H9 (cell line): ENCODE measurements at regions not wholly inside any gene's neighbourhood (a gene's known extent, or its start where the extent isn't known, plus 50 kb on each side); places are given as distances from the start of the nearest gene placed in this dataset.
"Not testable (repeated sequence)": the region's sequence is repeated elsewhere in the genome, so short reads cannot be mapped to it uniquely, and the experiment has no call there.

Experiments
- DNase-seq: peaks from one replicate; pipeline ENCODE4 v3.0.0-alpha.2; 2017
- H2AFZ ChIP-seq: one replicate; pipeline ENCODE4 v1.6.1; 2013; ENCODE audit warnings: mild to moderate bottlenecking, low read length, control low read depth, moderate library complexity
- H2AK5ac ChIP-seq: 2 replicates; pipeline ENCODE4 v1.6.1; 2013; ENCODE audit warnings: low read length, control low read depth, mixed read lengths; ENCODE audit not compliant: insufficient read length
- H2BK120ac ChIP-seq: one replicate; pipeline ENCODE4 v1.6.1; 2013; ENCODE audit warnings: low read depth, mild to moderate bottlenecking, low read length, control low read depth, inconsistent platforms; ENCODE audit not compliant: poor library complexity, severe bottlenecking
- H2BK12ac ChIP-seq: 2 replicates; pipeline ENCODE4 v1.6.1; 2013; ENCODE audit warnings: low read length, control low read depth, mixed read lengths, low read depth; ENCODE audit not compliant: insufficient read length
- H2BK15ac ChIP-seq: 2 replicates; pipeline ENCODE4 v1.6.1; 2013; ENCODE audit warnings: low read depth, low read length, control low read depth
- H2BK20ac ChIP-seq: one replicate; pipeline ENCODE4 v1.6.1; 2013; ENCODE audit warnings: low read depth, mild to moderate bottlenecking, low read length, control low read depth, inconsistent platforms; ENCODE audit not compliant: poor library complexity, severe bottlenecking
- H2BK5ac ChIP-seq: 2 replicates; pipeline ENCODE4 v1.6.1; 2013; ENCODE audit warnings: low read length, control low read depth, mixed read lengths; ENCODE audit not compliant: insufficient read length
- H3K14ac ChIP-seq: 2 replicates; pipeline ENCODE4 v1.6.1; 2013; ENCODE audit warnings: low read length, control low read depth; ENCODE audit not compliant: insufficient read depth
- H3K18ac ChIP-seq: 2 replicates; pipeline ENCODE4 v1.6.1; 2013; ENCODE audit warnings: low read depth, mild to moderate bottlenecking, mixed read lengths, low read length, control low read depth; ENCODE audit not compliant: insufficient read length
- H3K23ac ChIP-seq: 2 replicates; pipeline ENCODE4 v1.6.1; 2013; ENCODE audit warnings: low read length, control low read depth, mixed read lengths, low read depth; ENCODE audit not compliant: insufficient read length
- H3K23me2 ChIP-seq: 2 replicates; pipeline ENCODE4 v1.6.1; 2013; ENCODE audit warnings: low read depth, mild to moderate bottlenecking, mixed read lengths, low read length, control low read depth; ENCODE audit not compliant: insufficient read length, poor library complexity, severe bottlenecking
- H3K27ac ChIP-seq: 2 replicates; pipeline ENCODE4 v1.5.1; 2013; ENCODE audit warnings: low read length, control low read depth, mixed read lengths, low read depth; ENCODE audit not compliant: insufficient read length
- H3K27me3 ChIP-seq: 2 replicates; pipeline ENCODE4 v1.6.1; 2013; ENCODE audit warnings: low read length, control low read depth, inconsistent platforms; ENCODE audit not compliant: insufficient read depth
- H3K4ac ChIP-seq: 2 replicates; pipeline ENCODE4 v1.6.1; 2013; ENCODE audit warnings: low read depth, mild to moderate bottlenecking, control low read depth, inconsistent platforms, low read length, moderate library complexity
- H3K4me1 ChIP-seq: 2 replicates; pipeline ENCODE4 v1.6.1; 2013; ENCODE audit warnings: low read length, control low read depth, inconsistent platforms; ENCODE audit not compliant: insufficient read depth
- H3K4me2 ChIP-seq: 2 replicates; pipeline ENCODE4 v1.6.1; 2013; ENCODE audit warnings: low read length, control low read depth, mixed read lengths; ENCODE audit not compliant: insufficient read length, insufficient read depth
- H3K56ac ChIP-seq: 2 replicates; pipeline ENCODE4 v1.6.1; 2013; ENCODE audit warnings: low read depth, mild to moderate bottlenecking, mixed read lengths, low read length, control low read depth; ENCODE audit not compliant: insufficient read length
- H3K79me1 ChIP-seq: 2 replicates; pipeline ENCODE4 v1.6.1; 2013; ENCODE audit warnings: low read depth, mild to moderate bottlenecking, moderate library complexity, low read length, control low read depth, inconsistent platforms; ENCODE audit not compliant: insufficient read depth, poor library complexity, severe bottlenecking
- H3K79me2 ChIP-seq: 2 replicates; pipeline ENCODE4 v1.6.1; 2013; ENCODE audit warnings: low read length, control low read depth, inconsistent platforms; ENCODE audit not compliant: insufficient read depth
- H3K9ac ChIP-seq: 2 replicates; pipeline ENCODE4 v1.6.1; 2013; ENCODE audit warnings: low read length, control low read depth, mixed read lengths; ENCODE audit not compliant: insufficient read length; ENCODE audit errors: extremely low read depth
- H3K9me3 ChIP-seq: one replicate; pipeline ENCODE4 v1.6.1; 2013; ENCODE audit warnings: low read depth, low read length, inconsistent platforms; ENCODE audit not compliant: control insufficient read depth
- H3T11ph ChIP-seq: one replicate; pipeline ENCODE4 v1.6.1; 2013; ENCODE audit warnings: mild to moderate bottlenecking, low read length, control low read depth, inconsistent platforms
- H4K20me1 ChIP-seq: one replicate; pipeline ENCODE4 v1.6.1; 2013; ENCODE audit not compliant: control insufficient read depth, insufficient read length, insufficient read depth
- H4K5ac ChIP-seq: 2 replicates; pipeline ENCODE4 v1.6.1; 2013; ENCODE audit warnings: low read depth, mild to moderate bottlenecking, mixed read lengths, low read length, control low read depth; ENCODE audit not compliant: insufficient read length
- H4K8ac ChIP-seq: replicated peaks from 2 replicates; pipeline ENCODE4 v1.6.1; 2013; ENCODE audit warnings: low read length, control low read depth, mixed read lengths, low read depth; ENCODE audit not compliant: insufficient read length
- H4K91ac ChIP-seq: 2 replicates; pipeline ENCODE4 v1.6.1; 2013; ENCODE audit warnings: low read depth, mild to moderate bottlenecking, moderate library complexity, mixed read lengths, low read length, control low read depth; ENCODE audit not compliant: insufficient read length
- H3K27ac Mint-ChIP-seq, 3 experiments: 2 replicates in 2 of 3; 3 replicates in 1 of 3; pipeline ENCODE4 v1.8.0; 2020 to 2021; ENCODE audit warnings: mixed read lengths in 3 of 3, mild to moderate bottlenecking in 1 of 3, moderate library complexity in 1 of 3
- H3K27me3 Mint-ChIP-seq: 2 replicates; pipeline ENCODE4 v1.8.0; 2021; ENCODE audit warnings: low read depth, mild to moderate bottlenecking, moderate library complexity, mixed read lengths
- H3K36me3 Mint-ChIP-seq, 3 experiments: 2 replicates in 2 of 3; 3 replicates in 1 of 3; pipeline ENCODE4 v1.8.0; 2020 to 2021; ENCODE audit warnings: low read depth in 3 of 3, mixed read lengths in 3 of 3; ENCODE audit not compliant: insufficient read depth in 1 of 3
- H3K4me1 Mint-ChIP-seq, 2 experiments: 2 replicates each; pipeline ENCODE4 v1.8.0; 2020; ENCODE audit warnings: mixed read lengths in 2 of 2
- H3K4me3 Mint-ChIP-seq, 2 experiments: 2 replicates in 1 of 2; 3 replicates in 1 of 2; pipeline ENCODE4 v1.8.0; 2020 to 2021; ENCODE audit warnings: mild to moderate bottlenecking in 2 of 2, mixed read lengths in 2 of 2, moderate library complexity in 1 of 2
- H3K9me3 Mint-ChIP-seq, 2 experiments: 2 replicates in 1 of 2; 3 replicates in 1 of 2; pipeline ENCODE4 v1.8.0; 2020; ENCODE audit warnings: mild to moderate bottlenecking in 2 of 2, mixed read lengths in 2 of 2, moderate library complexity in 1 of 2
- CTCF ChIP-seq: fragments of 200-600 bp; sonication (generic); conservative IDR thresholded peaks from 3 replicates; pipeline ENCODE4 v1.8.0; 2021; ENCODE audit warnings: antibody characterized with exemption, mild to moderate bottlenecking
- WGBS: extraction: QIAGEN DNeasy Blood & Tissue Kit; methylation state at CpG from one replicate; pipeline ENCODE4 v1.1.7; 2013; ENCODE audit warnings: missing lambda C conversion rate, low lambda C conversion rate, mixed read lengths; ENCODE audit not compliant: insufficient read length; ENCODE audit errors: extremely low coverage; 5-methylcytosine and 5-hydroxymethylcytosine counted together

DNA sequence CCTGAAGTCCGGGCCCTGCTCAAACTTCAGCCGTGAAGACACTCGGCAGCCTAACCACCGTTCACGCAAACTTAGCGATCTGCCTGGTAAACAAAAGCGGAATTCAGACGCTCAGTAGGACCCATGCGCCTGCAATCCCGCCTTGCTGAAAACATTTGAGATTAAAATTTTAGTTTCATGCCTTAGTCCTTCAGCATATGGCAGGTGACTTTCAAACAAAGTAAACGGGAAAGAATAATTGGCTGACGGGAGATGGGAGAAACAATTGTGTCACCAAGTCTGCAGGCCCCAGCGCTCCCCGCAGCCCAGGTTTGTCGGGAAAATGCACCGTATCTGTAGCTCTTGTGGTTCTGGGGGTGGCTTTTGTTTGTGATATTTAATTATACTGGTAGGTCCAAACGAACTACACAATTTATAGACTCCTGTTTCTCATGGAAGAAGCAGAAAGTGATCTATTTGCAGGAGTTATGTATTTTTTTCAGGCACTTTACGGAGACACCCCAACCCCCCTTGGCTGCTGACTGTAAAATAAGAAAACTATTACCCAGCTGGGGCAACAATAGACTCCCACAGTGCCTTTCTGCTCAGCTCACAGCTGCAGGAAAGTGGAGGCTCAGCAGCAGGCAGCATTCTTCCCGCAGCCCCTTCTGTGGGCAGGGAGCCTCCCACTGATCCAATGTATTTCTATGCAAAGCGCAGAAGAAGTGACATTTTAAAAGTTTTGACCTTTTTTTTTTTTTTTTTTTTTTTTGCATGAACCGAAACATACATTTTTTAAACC is 94.8 kb downstream of the SOX1 start:
- H2BK20ac ChIP-seq: no peak overlapping the region
- H3K4me2 ChIP-seq: peak overlapping the region; percentile 26
- H4K20me1 ChIP-seq: no peaks in the 10 kb centered on the region
- no peaks in the 10 kb centered on the region for H3K9me3 ChIP-seq
- no peak overlapping the region for H4K5ac ChIP-seq
- no peak overlapping the region for H3K56ac ChIP-seq
- Mint-ChIP-seq H3K27ac (peak overlapping the region; percentile 99), H3K4me1 (peaks cover 58 to 68% of the 10 kb centered on the region in 2 experiments), H3K9me3 (peaks cover 13 to 16% of the 10 kb centered on the region in 2 experiments), H3K27me3 (no peaks in the 10 kb centered on the region; the same call in 1 of the 2 replicates), H3K36me3 (peaks cover 5 to 33% (median 11%) of the 10 kb centered on the region in 3 experiments), H3K4me3 (peak overlapping the region; percentile 55 to 68)
- H3T11ph ChIP-seq: no peak overlapping the region
- H3K23me2 ChIP-seq: no peaks in the 10 kb centered on the region
- H2BK15ac ChIP-seq: no peak overlapping the region
- H2AFZ ChIP-seq: no peak overlapping the region
- WGBS: no CpG with 5 or more reads among the region's 21 CpGs
- H3K4me1 ChIP-seq: peaks cover 13% of the 10 kb centered on the region; the same call in 1 of the 2 replicates
- H3K4ac ChIP-seq: no peak overlapping the region; the same call in 1 of the 2 replicates
- no peak overlapping the region for H4K91ac ChIP-seq
- peak; percentile 85 for DNase-seq
- no peak overlapping the region for H3K9ac ChIP-seq
- TF ChIP-seq CTCF: no peak
- no peak overlapping the region for H2AK5ac ChIP-seq
- no peak overlapping the region for H4K8ac ChIP-seq
- no peak overlapping the region for H2BK120ac ChIP-seq
- peak overlapping the region; percentile 85 for H3K27ac ChIP-seq
- peak overlapping the region; percentile 69; the same call in 1 of the 2 replicates for H3K14ac ChIP-seq
- H2BK5ac ChIP-seq: no peak overlapping the region
- H3K23ac ChIP-seq: no peak overlapping the region
- no peaks in the 10 kb centered on the region for H3K27me3 ChIP-seq
- H3K79me1 ChIP-seq: no peaks in the 10 kb centered on the region
- H2BK12ac ChIP-seq: no peak overlapping the region
- H3K18ac ChIP-seq: peak overlapping the region; percentile 84
- no peaks in the 10 kb centered on the region for H3K79me2 ChIP-seq

GRCh38 chr13:112163691-112164660 is 97.0 kb downstream of the SOX1 start:
- not testable (repeated sequence) for H3K79me2 ChIP-seq, DNase-seq, H2BK15ac ChIP-seq, H2AFZ ChIP-seq, H3K27ac Mint-ChIP-seq, H3K9me3 ChIP-seq, H3K27me3 ChIP-seq, H3K23me2 ChIP-seq, H2BK20ac ChIP-seq, H2BK120ac ChIP-seq, H4K20me1 ChIP-seq, H3K79me1 ChIP-seq, H4K91ac ChIP-seq, H2BK12ac ChIP-seq, H3K4me3 Mint-ChIP-seq, H3K4me2 ChIP-seq, H3K27me3 Mint-ChIP-seq, H2AK5ac ChIP-seq, H3K23ac ChIP-seq, H3K9ac ChIP-seq, H4K5ac ChIP-seq, H3K4ac ChIP-seq, H3K14ac ChIP-seq, H3K18ac ChIP-seq, H3T11ph ChIP-seq, H3K27ac ChIP-seq, H3K9me3 Mint-ChIP-seq, H2BK5ac ChIP-seq, H3K56ac ChIP-seq, H4K8ac ChIP-seq
- WGBS: no CpG with 5 or more reads among the region's 97 CpGs
- Mint-ChIP-seq H3K36me3 (peaks cover 0 to 16% (median 5%) of the 10 kb centered on the region in 3 experiments; a peak in 3 of 7 replicates), H3K4me1 (peaks cover 55 to 65% of the 10 kb centered on the region in 2 experiments)
- peaks cover 11% of the 10 kb centered on the region; the same call in 1 of the 2 replicates for H3K4me1 ChIP-seq
